ENCODE measurements at regions not wholly inside any gene's neighbourhood (a gene's known extent, or its start where the extent isn't known, plus 50 kb on each side); places are given as distances from the start of the nearest gene placed in this dataset.

GRCh38 chr17:74049167-74049966 lies 154.1 kb upstream of the RPL38 start:
- no TSS peak for BruUV-seq (replicated peaks)
- TF ChIP-seq TCF7L2 (IDR thresholded peaks at IDR 0.05; ENCODE audit: low read depth, low read length): no peak
- no peak for TF ChIP-seq REST (IDR thresholded peaks at IDR 0.05; ENCODE audit: insufficient read depth in 1 of 2, low read depth in 2 of 2, low read length in 1 of 2)
- TF ChIP-seq POLR2AphosphoS5 (IDR thresholded peaks at IDR 0.05; ENCODE audit: low read depth, low read length): no peak
- no peak for TF ChIP-seq CTCF (IDR thresholded peaks at IDR 0.05)
- TF ChIP-seq SIN3A (IDR thresholded peaks at IDR 0.05; ENCODE audit: borderline replicate concordance, insufficient read depth, low read depth, low read length): no peak
- no peaks in the 10 kb centered on the region for H3K4me1 ChIP-seq (ENCODE audit: control insufficient read depth, insufficient read depth, low read length)
- intact Hi-C loops (cut with micrococcal nuclease; ENCODE audit: unreplicated experiment): no loop called here
- no peaks in the 10 kb centered on the region for H3K36me3 ChIP-seq (ENCODE audit: control insufficient read depth, insufficient read depth, low read length)
- ChIA-PET POLR2A (no interaction called here), CTCF (interaction anchor here (0.6 kb wide), 1 partner anchor 792 kb away, joined by 3 read pairs; no protein-coding TSS in a partner anchor)
- H3K4me3 ChIP-seq (ENCODE audit: low read depth in 2 of 2, low read length in 2 of 2): no peak overlapping the region
- DNase-seq (ENCODE audit: low read depth, low spot score): no peak
- peaks cover 19% of the 10 kb centered on the region; the same call in 1 of the 2 replicates for H3K27me3 ChIP-seq (ENCODE audit: control insufficient read depth, insufficient read depth, low read length)
- ATAC-seq: no peak
- in situ Hi-C loops (cut with HindIII; ENCODE audit: low pct_unique_long_range_greater_than_20kb, low sequenced_read_pairs): no loop called here
- H3K27ac ChIP-seq (ENCODE audit: low read length): no peak overlapping the region
- H3K9me3 ChIP-seq (ENCODE audit: control insufficient read depth, insufficient read depth, low read depth, low read length): no peaks in the 10 kb centered on the region

- intact Hi-C loops (cut with micrococcal nuclease; ENCODE audit: unreplicated experiment): no loop called here
- Histone ChIP-seq H3K9me3 (ENCODE audit: control insufficient read depth, insufficient read depth, low read depth, low read length) (no peaks in the 10 kb centered on the region), H3K4me3 (ENCODE audit: low read depth in 2 of 2, low read length in 2 of 2) (no peak overlapping the region), H3K36me3 (ENCODE audit: control insufficient read depth, insufficient read depth, low read length) (no peaks in the 10 kb centered on the region), H3K27ac (ENCODE audit: low read length) (no peak overlapping the region), H3K27me3 (ENCODE audit: control insufficient read depth, insufficient read depth, low read length) (peaks cover 21% of the 10 kb centered on the region; the same call in 1 of the 2 replicates), H3K4me1 (ENCODE audit: control insufficient read depth, insufficient read depth, low read length) (no peaks in the 10 kb centered on the region)
- in situ Hi-C loops (cut with HindIII; ENCODE audit: low pct_unique_long_range_greater_than_20kb, low sequenced_read_pairs): no loop called here
- DNase-seq (ENCODE audit: low read depth, low spot score) (no peak), ATAC-seq (no peak)
- ChIA-PET CTCF (no interaction called here), POLR2A (no interaction called here)
- no peak for TF ChIP-seq POLR2AphosphoS5 (IDR thresholded peaks at IDR 0.05; ENCODE audit: low read depth, low read length)
- TF ChIP-seq CTCF (IDR thresholded peaks at IDR 0.05): no peak
- TF ChIP-seq SIN3A (IDR thresholded peaks at IDR 0.05; ENCODE audit: borderline replicate concordance, insufficient read depth, low read depth, low read length): no peak
- TF ChIP-seq REST (IDR thresholded peaks at IDR 0.05; ENCODE audit: insufficient read depth in 1 of 2, low read depth in 2 of 2, low read length in 1 of 2): no peak
- no peak for TF ChIP-seq TCF7L2 (IDR thresholded peaks at IDR 0.05; ENCODE audit: low read depth, low read length)
- no TSS peak for BruUV-seq (replicated peaks)
Measured at GRCh38 chr17:74049967-74050458, 153.5 kb upstream of the RPL38 start.

Data from Panc1 (cell line).